Neuronal stem cell (in vitro differentiated cells): ENCODE measurements at regions not wholly inside any gene's neighbourhood (a gene's known extent, or its start where the extent isn't known, plus 50 kb on each side); places are given as distances from the start of the nearest gene placed in this dataset.

ENCODE experiments used
- DNase-seq: peaks from one replicate; pipeline ENCODE4 v3.0.0-alpha.2; 2013; ENCODE audit warnings: low spot score
- H2AFZ ChIP-seq: one replicate; pipeline ENCODE4 v1.6.1; 2013; ENCODE audit warnings: mild to moderate bottlenecking, low read length, inconsistent platforms
- H2AK5ac ChIP-seq: 2 replicates; pipeline ENCODE4 v1.6.1; 2013; ENCODE audit warnings: low read depth, mild to moderate bottlenecking, inconsistent platforms, low read length, moderate library complexity, mixed read lengths
- H2BK120ac ChIP-seq: 2 replicates; pipeline ENCODE4 v1.6.1; 2013; ENCODE audit warnings: low read depth, mild to moderate bottlenecking, inconsistent platforms, low read length, moderate library complexity, mixed read lengths
- H2BK12ac ChIP-seq: one replicate; pipeline ENCODE4 v1.6.1; 2013; ENCODE audit warnings: low read length, inconsistent platforms
- H2BK15ac ChIP-seq: 2 replicates; pipeline ENCODE4 v1.6.1; 2013; ENCODE audit warnings: mild to moderate bottlenecking, low read length, inconsistent platforms, mixed read lengths
- H2BK5ac ChIP-seq: one replicate; pipeline ENCODE4 v1.6.1; 2013; ENCODE audit warnings: inconsistent platforms, mild to moderate bottlenecking, low read length, moderate library complexity
- H3K14ac ChIP-seq: one replicate; pipeline ENCODE4 v1.6.1; 2013; ENCODE audit warnings: low read length, inconsistent platforms
- H3K18ac ChIP-seq: 2 replicates; pipeline ENCODE4 v1.6.1; 2013; ENCODE audit warnings: low read length, inconsistent platforms
- H3K23ac ChIP-seq: 2 replicates; pipeline ENCODE4 v1.6.1; 2013; ENCODE audit warnings: low read depth, mild to moderate bottlenecking, mixed read lengths, low read length, inconsistent platforms; ENCODE audit not compliant: poor library complexity
- H3K27ac ChIP-seq: replicated peaks from 3 replicates; pipeline ENCODE4 v1.5.1; 2013; ENCODE audit warnings: low read length, inconsistent platforms
- H3K27me3 ChIP-seq, 3 experiments: 2 replicates each; pipeline ENCODE4 v1.6.1; 2013; ENCODE audit warnings: low read length in 3 of 3, mild to moderate bottlenecking in 2 of 3, inconsistent platforms in 1 of 3, low read depth in 1 of 3, mixed read lengths in 1 of 3, moderate library complexity in 1 of 3; ENCODE audit not compliant: control insufficient read depth in 3 of 3, insufficient read depth in 3 of 3
- H3K36me3 ChIP-seq, 2 donors: replicated peaks in 1 of 2; 2 replicates each; pipeline ENCODE4 v1.6.1; 2013; ENCODE audit warnings: low read length in 2 of 2; ENCODE audit not compliant: control insufficient read depth in 2 of 2, insufficient read depth in 2 of 2
- H3K4ac ChIP-seq: 2 replicates; pipeline ENCODE4 v1.6.1; 2013; ENCODE audit warnings: inconsistent platforms, mild to moderate bottlenecking, low read length, moderate library complexity
- H3K4me1 ChIP-seq, 2 donors: 1 replicate in 1 of 2; 2 replicates in 1 of 2; pipeline ENCODE4 v1.6.1; 2013; ENCODE audit warnings: low read length in 2 of 2, low read depth in 1 of 2; ENCODE audit not compliant: control insufficient read depth in 2 of 2, insufficient read depth in 1 of 2
- H3K4me2 ChIP-seq: one replicate; pipeline ENCODE4 v1.6.1; 2013; ENCODE audit warnings: mild to moderate bottlenecking, low read length, inconsistent platforms; ENCODE audit not compliant: insufficient read depth, poor library complexity, severe bottlenecking
- H3K4me3 ChIP-seq, 2 donors: 2 replicates each; pipeline ENCODE4 v1.5.1; 2013; ENCODE audit warnings: low read length in 2 of 2, mild to moderate bottlenecking in 2 of 2, inconsistent platforms in 1 of 2, moderate library complexity in 1 of 2
- H3K79me1 ChIP-seq: one replicate; pipeline ENCODE4 v1.6.1; 2013; ENCODE audit warnings: low read depth, mild to moderate bottlenecking, inconsistent platforms, low read length, moderate library complexity
- H3K9ac ChIP-seq: one replicate; pipeline ENCODE4 v1.6.1; 2013; ENCODE audit warnings: mild to moderate bottlenecking, low read depth, low read length, inconsistent platforms; ENCODE audit not compliant: poor library complexity
- H3K9me3 ChIP-seq, 2 donors: replicated peaks in 1 of 2; 2 replicates each; pipeline versions ENCODE3 to v1.6.1; 2013; ENCODE audit warnings: low read length in 2 of 2, mild to moderate bottlenecking in 2 of 2, inconsistent platforms in 1 of 2, low read depth in 1 of 2, mixed read lengths in 1 of 2, moderate library complexity in 1 of 2; ENCODE audit not compliant: control insufficient read depth in 2 of 2, insufficient read depth in 1 of 2
- H4K8ac ChIP-seq: one replicate; pipeline ENCODE4 v1.6.1; 2013; ENCODE audit warnings: low read depth, mild to moderate bottlenecking, inconsistent platforms, low read length, moderate library complexity
- H4K91ac ChIP-seq: one replicate; pipeline ENCODE4 v1.6.1; 2013; ENCODE audit warnings: low read length, low read depth, mild to moderate bottlenecking, inconsistent platforms; ENCODE audit not compliant: poor library complexity
- WGBS, 2 donors: extraction: QIAGEN DNeasy Blood & Tissue Kit; methylation state at CpG; one replicate each; pipeline ENCODE4 v1.1.7; 2013; ENCODE audit warnings: missing lambda C conversion rate in 2 of 2, mixed read lengths in 1 of 2; ENCODE audit not compliant: insufficient read length in 2 of 2, insufficient replicate concordance in 1 of 2; ENCODE audit errors: extremely low coverage in 2 of 2; 5-methylcytosine and 5-hydroxymethylcytosine counted together

- H3K4me3 ChIP-seq: no peak overlapping the region
- H2AFZ ChIP-seq: no peak overlapping the region
- no peak overlapping the region for H2BK5ac ChIP-seq
- H2AK5ac ChIP-seq: no peak overlapping the region
- no peak overlapping the region for H2BK120ac ChIP-seq
- no peak overlapping the region for H3K27ac ChIP-seq
- no peaks in the 10 kb centered on the region for H3K27me3 ChIP-seq
- H3K23ac ChIP-seq: no peak overlapping the region
- no peak overlapping the region for H2BK12ac ChIP-seq
- no peaks in the 10 kb centered on the region for H3K4me1 ChIP-seq
- no peaks in the 10 kb centered on the region for H3K79me1 ChIP-seq
- no peak overlapping the region for H3K18ac ChIP-seq
- H2BK15ac ChIP-seq: no peak overlapping the region
- H3K36me3 ChIP-seq: no peaks in the 10 kb centered on the region
- WGBS, 2 donors: no CpG with 5 or more reads among the region's 2 CpGs
- no peak overlapping the region for H3K4ac ChIP-seq
- H4K8ac ChIP-seq: no peak overlapping the region
- no peak overlapping the region for H3K4me2 ChIP-seq
- no peaks in the 10 kb centered on the region for H3K9me3 ChIP-seq
- no peak overlapping the region for H4K91ac ChIP-seq
- no peak for DNase-seq
- no peak overlapping the region for H3K9ac ChIP-seq
- H3K14ac ChIP-seq: no peak overlapping the region
Measured at GRCh38 chr9:107609547-107609946, 120.0 kb upstream of the KLF4 start.

GRCh38 chr9:107606149-107606790, 116.7 kb upstream of the KLF4 start:
- no peak overlapping the region for H3K9ac ChIP-seq
- H3K27ac ChIP-seq: no peak overlapping the region
- no peak overlapping the region for H3K4ac ChIP-seq
- no peaks in the 10 kb centered on the region for H3K4me1 ChIP-seq
- H3K14ac ChIP-seq: no peak overlapping the region
- no peak overlapping the region for H3K4me3 ChIP-seq
- no peak overlapping the region for H4K8ac ChIP-seq
- H3K18ac ChIP-seq: no peak overlapping the region
- WGBS, 2 donors: no CpG with 5 or more reads among the region's 8 CpGs
- H3K23ac ChIP-seq: no peak overlapping the region
- no peak overlapping the region for H4K91ac ChIP-seq
- no peak overlapping the region for H2AFZ ChIP-seq
- no peak overlapping the region for H2BK5ac ChIP-seq
- H3K36me3 ChIP-seq: no peaks in the 10 kb centered on the region
- H3K9me3 ChIP-seq: no peaks in the 10 kb centered on the region
- H3K79me1 ChIP-seq: no peaks in the 10 kb centered on the region
- no peak overlapping the region for H2BK15ac ChIP-seq
- DNase-seq: no peak
- no peak overlapping the region for H3K4me2 ChIP-seq
- H2BK12ac ChIP-seq: no peak overlapping the region
- no peak overlapping the region for H2AK5ac ChIP-seq
- no peaks in the 10 kb centered on the region for H3K27me3 ChIP-seq
- no peak overlapping the region for H2BK120ac ChIP-seq

- no peak overlapping the region for H2AK5ac ChIP-seq
- H3K36me3 ChIP-seq: no peaks in the 10 kb centered on the region
- no peak overlapping the region for H3K4me2 ChIP-seq
- no peak overlapping the region for H2BK120ac ChIP-seq
- H4K91ac ChIP-seq: no peak overlapping the region
- H3K27me3 ChIP-seq: no peaks in the 10 kb centered on the region
- H2BK15ac ChIP-seq: no peak overlapping the region
- no peak overlapping the region for H2BK12ac ChIP-seq
- H3K4ac ChIP-seq: no peak overlapping the region
- H3K9me3 ChIP-seq: no peaks in the 10 kb centered on the region
- no peak overlapping the region for H3K27ac ChIP-seq
- H3K18ac ChIP-seq: no peak overlapping the region
- no peaks in the 10 kb centered on the region for H3K4me1 ChIP-seq
- no peaks in the 10 kb centered on the region for H3K79me1 ChIP-seq
- H3K23ac ChIP-seq: no peak overlapping the region
- no peak overlapping the region for H3K9ac ChIP-seq
- H2AFZ ChIP-seq: no peak overlapping the region
- H4K8ac ChIP-seq: no peak overlapping the region
- H2BK5ac ChIP-seq: no peak overlapping the region
- H3K4me3 ChIP-seq: no peak overlapping the region
- no CpG with 5 or more reads among the region's 4 CpGs for WGBS, 2 donors
- H3K14ac ChIP-seq: no peak overlapping the region
- no peak for DNase-seq
Measured at GRCh38 chr9:107605041-107605440, 115.5 kb upstream of the KLF4 start.

GRCh38 chr9:107603281-107603680, 113.7 kb upstream of the KLF4 start:
- no peak overlapping the region for H3K4ac ChIP-seq
- no peaks in the 10 kb centered on the region for H3K9me3 ChIP-seq
- H2BK120ac ChIP-seq: no peak overlapping the region
- no peak overlapping the region for H3K14ac ChIP-seq
- H4K8ac ChIP-seq: no peak overlapping the region
- WGBS, 2 donors: no CpG with 5 or more reads among the region's 4 CpGs
- H2AFZ ChIP-seq: no peak overlapping the region
- no peak overlapping the region for H3K4me2 ChIP-seq
- no peaks in the 10 kb centered on the region for H3K4me1 ChIP-seq
- DNase-seq: no peak
- H3K4me3 ChIP-seq: no peak overlapping the region
- no peak overlapping the region for H3K9ac ChIP-seq
- no peak overlapping the region for H3K18ac ChIP-seq
- H3K27ac ChIP-seq: no peak overlapping the region
- no peak overlapping the region for H2BK15ac ChIP-seq
- H3K27me3 ChIP-seq: no peaks in the 10 kb centered on the region
- no peak overlapping the region for H2BK12ac ChIP-seq
- no peaks in the 10 kb centered on the region for H3K79me1 ChIP-seq
- no peak overlapping the region for H2BK5ac ChIP-seq
- H2AK5ac ChIP-seq: no peak overlapping the region
- no peak overlapping the region for H3K23ac ChIP-seq
- no peak overlapping the region for H4K91ac ChIP-seq
- no peaks in the 10 kb centered on the region for H3K36me3 ChIP-seq
